CD14-positive monocyte (primary cell): ENCODE measurements at regions not wholly inside any gene's neighbourhood (a gene's known extent, or its start where the extent isn't known, plus 50 kb on each side); places are given as distances from the start of the nearest gene placed in this dataset.
A peak's percentile ranks its signal among the peaks of the same experiment; 100 is the strongest.

Experiments used
- DNase-seq, 3 donors: peaks; one replicate each; pipeline ENCODE4 v3.0.0-alpha.2; 2011 to 2022
- H2AFZ ChIP-seq: 2 replicates; pipeline ENCODE4 v1.6.0; 2012; ENCODE audit warnings: mild to moderate bottlenecking, low read depth, low read length, inconsistent platforms; ENCODE audit not compliant: insufficient read depth, poor library complexity, severe bottlenecking
- H3K27ac ChIP-seq, 2 donors: 1 replicate in 1 of 2; 2 replicates in 1 of 2; pipeline ENCODE4 v1.5.1; 2012 to 2013; ENCODE audit warnings: low read length in 2 of 2, control low read depth in 1 of 2, inconsistent platforms in 1 of 2, low read depth in 1 of 2, mild to moderate bottlenecking in 1 of 2
- H3K27me3 ChIP-seq, 2 donors: one replicate each; pipeline versions ENCODE4 v1.6.0 to v1.6.1; 2011 to 2013; ENCODE audit warnings: low read length in 2 of 2; ENCODE audit not compliant: control insufficient read depth in 2 of 2, insufficient read depth in 2 of 2
- H3K36me3 ChIP-seq, 2 donors: replicated peaks in 1 of 2; 1 replicate in 1 of 2; 2 replicates in 1 of 2; pipeline versions ENCODE4 v1.5.1 to v1.6.1; 2012 to 2013; ENCODE audit warnings: low read length in 2 of 2, control low read depth in 1 of 2, inconsistent platforms in 1 of 2, mild to moderate bottlenecking in 1 of 2; ENCODE audit not compliant: insufficient read depth in 2 of 2, control insufficient read depth in 1 of 2
- H3K4me1 ChIP-seq, 2 donors: 1 replicate in 1 of 2; 2 replicates in 1 of 2; pipeline versions ENCODE4 v1.5.1 to v1.6.1; 2012 to 2013; ENCODE audit warnings: low read length in 2 of 2, control low read depth in 1 of 2, inconsistent platforms in 1 of 2, mild to moderate bottlenecking in 1 of 2, moderate library complexity in 1 of 2; ENCODE audit not compliant: insufficient read depth in 2 of 2, control insufficient read depth in 1 of 2
- H3K4me2 ChIP-seq: replicated peaks from 2 replicates; pipeline ENCODE3; 2012; ENCODE audit warnings: low read length, moderate library complexity, mild to moderate bottlenecking; ENCODE audit not compliant: poor library complexity, severe bottlenecking; ENCODE audit errors: extremely low read depth
- H3K4me3 ChIP-seq, 3 experiments: fragments of 200-600 bp in 1 of 3; sonication (generic) in 1 of 3; replicated peaks in 1 of 3; 1 replicate in 2 of 3; 2 replicates in 1 of 3; pipeline ENCODE4 v1.5.1; 2011 to 2013; ENCODE audit warnings: low read length in 3 of 3, mild to moderate bottlenecking in 3 of 3, control low read depth in 2 of 3, low read depth in 2 of 3, inconsistent platforms in 1 of 3, moderate library complexity in 1 of 3
- H3K79me2 ChIP-seq: 2 replicates; pipeline ENCODE4 v1.6.0; 2012; ENCODE audit warnings: mild to moderate bottlenecking, control low read depth, inconsistent platforms, low read length, moderate library complexity; ENCODE audit not compliant: insufficient read depth
- H3K9ac ChIP-seq: 2 replicates; pipeline ENCODE4 v1.6.0; 2017; ENCODE audit warnings: low read length, mild to moderate bottlenecking; ENCODE audit not compliant: insufficient read depth, poor library complexity, severe bottlenecking
- H3K9me3 ChIP-seq, 2 donors: replicated peaks in 1 of 2; 1 replicate in 1 of 2; 2 replicates in 1 of 2; pipeline versions ENCODE4 v1.5.1 to v1.6.1; 2012 to 2013; ENCODE audit warnings: low read length in 2 of 2, control low read depth in 1 of 2; ENCODE audit not compliant: control insufficient read depth in 1 of 2, insufficient read depth in 1 of 2
- H4K20me1 ChIP-seq: 2 replicates; pipeline ENCODE4 v1.6.0; 2012; ENCODE audit warnings: mild to moderate bottlenecking, low read length, control low read depth, moderate library complexity; ENCODE audit not compliant: insufficient read depth
- H3K27ac Mint-ChIP-seq, 7 donors: one replicate each; pipeline ENCODE4 v1.8.0; 2020; ENCODE audit warnings: mild to moderate bottlenecking in 7 of 7, mixed read lengths in 7 of 7, moderate library complexity in 6 of 7, inconsistent platforms in 2 of 7
- H3K27me3 Mint-ChIP-seq, 3 donors: one replicate each; pipeline ENCODE4 v1.8.0; 2021 to 2022; ENCODE audit warnings: low read depth in 3 of 3, mild to moderate bottlenecking in 3 of 3, mixed read lengths in 3 of 3, moderate library complexity in 3 of 3, inconsistent platforms in 1 of 3
- H3K36me3 Mint-ChIP-seq, 2 donors: one replicate each; pipeline ENCODE4 v1.8.0; 2020; ENCODE audit warnings: mixed read lengths in 2 of 2, inconsistent platforms in 1 of 2, mild to moderate bottlenecking in 1 of 2
- H3K4me1 Mint-ChIP-seq: one replicate; pipeline ENCODE4 v1.8.0; 2020; ENCODE audit warnings: mild to moderate bottlenecking, mixed read lengths
- H3K4me3 Mint-ChIP-seq, 2 donors: one replicate each; pipeline ENCODE4 v1.8.0; 2020; ENCODE audit warnings: mild to moderate bottlenecking in 2 of 2, mixed read lengths in 2 of 2, moderate library complexity in 1 of 2
- H3K9me3 Mint-ChIP-seq, 7 donors: one replicate each; pipeline ENCODE4 v1.8.0; 2020 to 2022; ENCODE audit warnings: mixed read lengths in 7 of 7, mild to moderate bottlenecking in 6 of 7, moderate library complexity in 6 of 7, inconsistent platforms in 2 of 7
- WGBS: methylation state at CpG from one replicate; pipeline ENCODE4 v1.1.5; 2013; ENCODE audit warnings: missing lambda C conversion rate; ENCODE audit not compliant: insufficient coverage; 5-methylcytosine and 5-hydroxymethylcytosine counted together
- intact Hi-C, 2 donors: fragments of 100-400 bp; cut with micrococcal nuclease; formaldehyde crosslinking; loops; one replicate each; pipeline versions ENCODE4 v1.15.0 to v1.15.1; 2023
- TF ChIP-seq, protein P1 (sequence below): fragments of 200-600 bp; IDR thresholded peaks from one replicate; pipeline ENCODE4 v1.8.0; 2022; ENCODE audit warnings: antibody characterized with exemption, mild to moderate bottlenecking

DNA sequence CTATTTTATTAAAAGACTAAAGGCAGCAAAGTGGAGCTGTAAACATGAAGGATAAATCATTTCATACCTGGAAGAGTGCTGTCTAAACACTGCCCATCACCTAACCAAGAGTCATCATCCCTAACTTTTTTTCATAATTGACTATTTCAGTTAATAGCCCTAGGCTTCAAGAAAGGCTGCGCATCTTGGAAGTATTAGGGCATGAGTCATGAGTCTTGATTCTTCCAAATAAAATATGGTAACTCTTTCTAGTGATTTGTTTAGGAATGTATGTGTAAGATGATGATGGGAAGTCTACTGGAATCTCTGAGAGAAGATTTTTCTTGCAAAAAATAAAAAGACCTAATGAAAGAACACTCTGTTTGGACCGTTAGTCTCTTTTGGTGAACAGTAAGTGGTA lies 207.7 kb upstream of the AHR start:
- Histone ChIP-seq H3K4me2 (no peak overlapping the region), H3K27me3 (no peaks in the 10 kb centered on the region), H3K9ac (no peak overlapping the region), H4K20me1 (no peaks in the 10 kb centered on the region), H2AFZ (no peak overlapping the region), H3K9me3 (no peaks in the 10 kb centered on the region), H3K27ac (no peak overlapping the region), H3K4me1 (peaks cover 0 to 5% of the 10 kb centered on the region in 2 donors), H3K4me3 (no peak overlapping the region), H3K36me3 (no peaks in the 10 kb centered on the region), H3K79me2 (no peaks in the 10 kb centered on the region)
- Mint-ChIP-seq H3K27me3 (no peaks in the 10 kb centered on the region), H3K27ac (no peak overlapping the region), H3K36me3 (no peaks in the 10 kb centered on the region), H3K4me1 (peaks cover 8% of the 10 kb centered on the region), H3K9me3 (peaks cover 0 to 6% (median 3%) of the 10 kb centered on the region in 7 donors), H3K4me3 (no peak overlapping the region)
- no CpG with 5 or more reads among the region's 2 CpGs for WGBS
- DNase-seq = no peak
- TF ChIP-seq, protein P1, sequence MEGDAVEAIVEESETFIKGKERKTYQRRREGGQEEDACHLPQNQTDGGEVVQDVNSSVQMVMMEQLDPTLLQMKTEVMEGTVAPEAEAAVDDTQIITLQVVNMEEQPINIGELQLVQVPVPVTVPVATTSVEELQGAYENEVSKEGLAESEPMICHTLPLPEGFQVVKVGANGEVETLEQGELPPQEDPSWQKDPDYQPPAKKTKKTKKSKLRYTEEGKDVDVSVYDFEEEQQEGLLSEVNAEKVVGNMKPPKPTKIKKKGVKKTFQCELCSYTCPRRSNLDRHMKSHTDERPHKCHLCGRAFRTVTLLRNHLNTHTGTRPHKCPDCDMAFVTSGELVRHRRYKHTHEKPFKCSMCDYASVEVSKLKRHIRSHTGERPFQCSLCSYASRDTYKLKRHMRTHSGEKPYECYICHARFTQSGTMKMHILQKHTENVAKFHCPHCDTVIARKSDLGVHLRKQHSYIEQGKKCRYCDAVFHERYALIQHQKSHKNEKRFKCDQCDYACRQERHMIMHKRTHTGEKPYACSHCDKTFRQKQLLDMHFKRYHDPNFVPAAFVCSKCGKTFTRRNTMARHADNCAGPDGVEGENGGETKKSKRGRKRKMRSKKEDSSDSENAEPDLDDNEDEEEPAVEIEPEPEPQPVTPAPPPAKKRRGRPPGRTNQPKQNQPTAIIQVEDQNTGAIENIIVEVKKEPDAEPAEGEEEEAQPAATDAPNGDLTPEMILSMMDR = no peak
- intact Hi-C loops = no loop called here

DNA sequence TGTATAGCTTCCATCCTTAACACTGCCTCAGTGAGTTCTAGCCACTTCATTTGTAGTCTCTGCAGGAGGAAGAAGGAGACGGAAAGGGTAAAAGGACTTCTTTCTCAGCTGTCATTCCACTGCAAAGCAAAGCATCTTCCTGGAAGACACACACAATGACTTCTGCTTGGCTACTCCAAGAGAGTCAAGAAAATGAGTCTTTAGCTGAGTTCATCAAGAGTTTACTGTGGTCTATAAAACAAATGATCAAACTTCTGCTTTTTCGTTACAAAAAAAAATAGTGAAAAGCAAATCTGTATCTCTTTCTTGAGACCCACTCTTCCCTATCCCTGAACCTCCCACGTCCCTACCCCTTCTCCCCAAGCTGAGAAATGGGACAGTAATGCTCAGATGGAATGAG lies 205.0 kb upstream of the AHR start:
- Histone ChIP-seq H3K79me2 (no peaks in the 10 kb centered on the region), H3K27me3 (no peaks in the 10 kb centered on the region), H3K27ac (no peak overlapping the region), H3K4me3 (no peak overlapping the region), H3K9me3 (no peaks in the 10 kb centered on the region), H4K20me1 (no peaks in the 10 kb centered on the region), H3K4me2 (no peak overlapping the region), H3K9ac (no peak overlapping the region), H3K4me1 (peaks cover 0 to 8% of the 10 kb centered on the region in 2 donors), H3K36me3 (no peaks in the 10 kb centered on the region), H2AFZ (no peak overlapping the region)
- peak in 1 of 3 donors; percentile 10 for DNase-seq
- intact Hi-C loops = no loop called here
- Mint-ChIP-seq H3K36me3 (no peaks in the 10 kb centered on the region), H3K4me3 (peak overlapping the region in 1 of 2 donors; percentile 55), H3K27ac (peak overlapping the region in 2 of 7 donors; percentile 2 to 57), H3K9me3 (peaks cover 0 to 6% (median 0%) of the 10 kb centered on the region in 7 donors), H3K4me1 (peaks cover 12% of the 10 kb centered on the region), H3K27me3 (no peaks in the 10 kb centered on the region)
- no CpG with 5 or more reads among the region's 3 CpGs for WGBS
- TF ChIP-seq, protein P1 = no peak
